NCI-H1092 treated with DMSO at 0.1 percent for 48 hours (cell line): ENCODE measurements at regions not wholly inside any gene's neighbourhood (a gene's known extent, or its start where the extent isn't known, plus 50 kb on each side); places are given as distances from the start of the nearest gene placed in this dataset.
"Not testable (repeated sequence)": the region's sequence is repeated elsewhere in the genome, so short reads cannot be mapped to it uniquely, and the experiment has no call there.

Experiments
- DNase-seq: peaks from one replicate; lab custom pipeline; 2025; lab: John Stamatoyannopoulos, UW

- DNase-seq, result no peak
Measured at GRCh38 chr4:138438608-138439007, 196.5 kb upstream of the SLC7A11 start.

GRCh38 chr4:138437263-138437851 is 195.2 kb upstream of the SLC7A11 start:
- no peak for DNase-seq

- DNase-seq, result not testable (repeated sequence)
Measured at GRCh38 chr4:138435733-138436132, 193.6 kb upstream of the SLC7A11 start.

GRCh38 chr4:138435046-138435445 is 192.9 kb upstream of the SLC7A11 start:
- not testable (repeated sequence) for DNase-seq

- DNase-seq, result no peak
Measured at GRCh38 chr4:138428611-138429010, 186.5 kb upstream of the SLC7A11 start.

- DNase-seq, result no peak
Measured at GRCh38 chr4:138426786-138427185, 184.6 kb upstream of the SLC7A11 start.

- no peak for DNase-seq
Measured at GRCh38 chr4:138420471-138420870, 178.3 kb upstream of the SLC7A11 start.

GRCh38 chr4:138414202-138414601 is 172.1 kb upstream of the SLC7A11 start:
- DNase-seq, result no peak

GRCh38 chr4:138413273-138413672 is 171.1 kb upstream of the SLC7A11 start:
- no peak for DNase-seq

- DNase-seq, result no peak
Measured at GRCh38 chr4:138412847-138413246, 170.7 kb upstream of the SLC7A11 start.

- peak; percentile 10 for DNase-seq
Measured at GRCh38 chr4:138410266-138410665, 168.1 kb upstream of the SLC7A11 start.

GRCh38 chr4:138409670-138410069 is 167.5 kb upstream of the SLC7A11 start:
- DNase-seq, result no peak

GRCh38 chr4:138408758-138409157 is 166.6 kb upstream of the SLC7A11 start:
- DNase-seq, result no peak

GRCh38 chr4:138407329-138407728 is 165.2 kb upstream of the SLC7A11 start:
- DNase-seq, result no peak

GRCh38 chr4:138406876-138407275 is 164.7 kb upstream of the SLC7A11 start:
- no peak for DNase-seq

GRCh38 chr4:138405934-138406567 is 163.9 kb upstream of the SLC7A11 start:
- no peak for DNase-seq

GRCh38 chr4:138405466-138405891 is 163.3 kb upstream of the SLC7A11 start:
- DNase-seq, result no peak

GRCh38 chr4:138404801-138405200 is 162.7 kb upstream of the SLC7A11 start:
- DNase-seq, result no peak

- DNase-seq, result no peak
Measured at GRCh38 chr4:138404251-138404650, 162.1 kb upstream of the SLC7A11 start.

- DNase-seq, result no peak
Measured at GRCh38 chr4:138401334-138401733, 159.2 kb upstream of the SLC7A11 start.

GRCh38 chr4:138400543-138400942 is 158.4 kb upstream of the SLC7A11 start:
- DNase-seq, result no peak

GRCh38 chr4:138400066-138400465 is 157.9 kb upstream of the SLC7A11 start:
- DNase-seq, result no peak

GRCh38 chr4:138399081-138399480 is 156.9 kb upstream of the SLC7A11 start:
- DNase-seq, result no peak

GRCh38 chr4:138398322-138398721 is 156.2 kb upstream of the SLC7A11 start:
- peak; percentile 20 for DNase-seq
